GM19238 (cell line): ENCODE measurements at regions not wholly inside any gene's neighbourhood (a gene's known extent, or its start where the extent isn't known, plus 50 kb on each side); places are given as distances from the start of the nearest gene placed in this dataset.

Experiments used
- DNase-seq: peaks from one replicate; pipeline ENCODE4 v3.0.0; 2011; ENCODE audit warnings: low spot score; ENCODE audit not compliant: insufficient read length

GRCh38 chr13:31927219-31927653 is 104.3 kb upstream of the FRY start:
- DNase-seq: no peak

GRCh38 chr13:31929031-31929770 is 102.4 kb upstream of the FRY start:
- DNase-seq: no peak

- no peak for DNase-seq
Observed at GRCh38 chr13:31930490-31930889, 101.1 kb upstream of the FRY start.

- peak; percentile 16 for DNase-seq
Observed at GRCh38 chr13:31930901-31931522, 100.6 kb upstream of the FRY start.

- no peak for DNase-seq
Observed at GRCh38 chr13:31937436-31937835, 94.1 kb upstream of the FRY start.

- DNase-seq: no peak
Observed at GRCh38 chr13:31940076-31940475, 91.5 kb upstream of the FRY start.

GRCh38 chr13:31943591-31943990 is 88.0 kb upstream of the FRY start:
- no peak for DNase-seq

GRCh38 chr13:31944262-31945160 is 87.1 kb upstream of the FRY start:
- DNase-seq: no peak

- DNase-seq: no peak
Observed at GRCh38 chr13:31945202-31945961, 86.2 kb upstream of the FRY start.

- no peak for DNase-seq
Observed at GRCh38 chr13:31946091-31946770, 85.3 kb upstream of the FRY start.

- no peak for DNase-seq
Observed at GRCh38 chr13:31947105-31947504, 84.5 kb upstream of the FRY start.

GRCh38 chr13:31947506-31947905 is 84.1 kb upstream of the FRY start:
- DNase-seq: no peak

- no peak for DNase-seq
Observed at GRCh38 chr13:31949486-31949885, 82.1 kb upstream of the FRY start.

- DNase-seq: no peak
Observed at GRCh38 chr13:31950111-31950815, 81.3 kb upstream of the FRY start.

- DNase-seq: peak; percentile 39
Observed at GRCh38 chr13:31951215-31951678, 80.3 kb upstream of the FRY start.

- DNase-seq: no peak
Observed at GRCh38 chr13:31952641-31953380, 78.8 kb upstream of the FRY start.

GRCh38 chr13:31955101-31955500 is 76.5 kb upstream of the FRY start:
- DNase-seq: no peak

- DNase-seq: no peak
Observed at GRCh38 chr13:31955741-31956140, 75.8 kb upstream of the FRY start.

GRCh38 chr13:31956980-31957644 is 74.5 kb upstream of the FRY start:
- no peak for DNase-seq
